C4-2B (cell line): ENCODE measurements at regions not wholly inside any gene's neighbourhood (a gene's known extent, or its start where the extent isn't known, plus 50 kb on each side); places are given as distances from the start of the nearest gene placed in this dataset.
"Not testable (repeated sequence)": the region's sequence is repeated elsewhere in the genome, so short reads cannot be mapped to it uniquely, and the experiment has no call there.

ENCODE experiments used
- H3K27ac ChIP-seq: fragments of 450-650 bp; 2 replicates; pipeline ENCODE4 v1.5.1; 2017
- CTCF ChIP-seq: fragments of 450-650 bp; conservative IDR thresholded peaks from 2 replicates; pipeline ENCODE4 v1.5.1; 2017; ENCODE audit warnings: mild to moderate bottlenecking
- ZFX ChIP-seq: fragments of 450-650 bp; IDR thresholded peaks from 2 replicates; pipeline ENCODE4 v1.6.1; 2017

- no peak overlapping the region for H3K27ac ChIP-seq
- TF ChIP-seq CTCF = no peak
These were observed 323.2 kb upstream of the CCNH start for GRCh38 chr5:87735923-87736322.

DNA sequence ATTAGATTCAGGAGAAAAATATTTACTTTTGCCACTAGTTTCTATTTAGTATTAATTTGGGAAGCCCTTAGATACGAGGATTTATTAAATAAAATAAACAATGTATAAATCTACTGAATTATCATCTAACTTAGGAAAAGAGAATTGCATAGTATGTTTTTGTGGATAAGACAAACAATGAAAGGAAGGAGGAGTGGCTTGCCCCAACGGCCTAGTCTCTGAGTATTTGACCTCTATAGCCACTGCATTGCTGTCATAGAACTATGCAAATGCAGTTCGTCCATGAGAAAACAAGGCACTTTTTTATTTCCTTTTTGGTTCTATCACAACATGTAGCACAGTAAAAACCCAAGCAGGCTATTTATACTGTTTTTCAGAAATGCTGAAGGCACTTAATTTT is 321.2 kb upstream of the CCNH start:
- no peak overlapping the region for H3K27ac ChIP-seq
- no peak for TF ChIP-seq CTCF
- no peak for TF ChIP-seq ZFX

DNA sequence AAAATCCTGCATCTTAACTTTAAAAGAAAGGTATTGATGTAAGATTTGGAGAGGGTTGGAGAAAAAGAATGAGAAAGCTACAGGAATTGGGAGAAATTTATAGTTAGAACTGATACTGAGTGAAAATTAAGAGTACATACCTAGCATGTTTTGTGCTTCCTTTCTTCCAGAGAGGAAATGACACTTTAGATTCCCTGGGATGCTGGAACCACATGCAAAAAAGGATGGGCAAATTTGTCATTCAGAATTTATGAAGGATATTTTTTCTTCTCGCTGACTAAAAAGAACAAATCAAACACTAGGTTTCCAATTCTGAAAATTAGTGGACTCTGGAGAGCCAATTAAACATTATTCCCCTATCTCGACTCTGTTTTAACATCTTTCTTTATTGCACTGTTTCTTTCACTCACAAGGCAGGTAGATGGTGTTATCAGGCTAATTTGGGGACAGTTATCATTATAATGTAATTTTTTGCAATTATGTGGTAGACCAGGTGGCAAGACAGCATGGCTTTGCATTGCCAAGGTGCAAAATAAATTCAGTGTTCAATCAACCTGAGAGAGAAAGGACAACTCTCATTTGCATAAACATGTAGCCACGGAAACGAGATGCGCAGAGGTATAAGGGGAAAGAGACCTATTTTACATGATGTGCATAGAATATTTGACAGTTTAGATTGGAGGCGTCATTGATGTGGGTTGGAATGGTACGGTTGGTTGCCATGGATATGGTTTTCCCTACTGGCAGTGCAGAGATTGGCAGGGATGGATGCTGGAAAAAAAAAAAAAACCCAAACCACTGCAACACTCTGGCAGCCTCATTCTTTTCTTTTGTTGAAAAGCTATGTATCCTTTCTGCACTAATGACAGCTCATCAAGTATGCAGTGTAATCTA is 320.4 kb upstream of the CCNH start:
- H3K27ac ChIP-seq = no peak overlapping the region
- TF ChIP-seq CTCF = no peak
- no peak for TF ChIP-seq ZFX

GRCh38 chr5:87729781-87730180 is 317.1 kb upstream of the CCNH start:
- H3K27ac ChIP-seq = no peak overlapping the region
- no peak for TF ChIP-seq ZFX
- TF ChIP-seq CTCF = no peak

GRCh38 chr5:87722286-87722685 is 309.6 kb upstream of the CCNH start:
- no peak for TF ChIP-seq ZFX
- no peak for TF ChIP-seq CTCF
- H3K27ac ChIP-seq = no peak overlapping the region

DNA sequence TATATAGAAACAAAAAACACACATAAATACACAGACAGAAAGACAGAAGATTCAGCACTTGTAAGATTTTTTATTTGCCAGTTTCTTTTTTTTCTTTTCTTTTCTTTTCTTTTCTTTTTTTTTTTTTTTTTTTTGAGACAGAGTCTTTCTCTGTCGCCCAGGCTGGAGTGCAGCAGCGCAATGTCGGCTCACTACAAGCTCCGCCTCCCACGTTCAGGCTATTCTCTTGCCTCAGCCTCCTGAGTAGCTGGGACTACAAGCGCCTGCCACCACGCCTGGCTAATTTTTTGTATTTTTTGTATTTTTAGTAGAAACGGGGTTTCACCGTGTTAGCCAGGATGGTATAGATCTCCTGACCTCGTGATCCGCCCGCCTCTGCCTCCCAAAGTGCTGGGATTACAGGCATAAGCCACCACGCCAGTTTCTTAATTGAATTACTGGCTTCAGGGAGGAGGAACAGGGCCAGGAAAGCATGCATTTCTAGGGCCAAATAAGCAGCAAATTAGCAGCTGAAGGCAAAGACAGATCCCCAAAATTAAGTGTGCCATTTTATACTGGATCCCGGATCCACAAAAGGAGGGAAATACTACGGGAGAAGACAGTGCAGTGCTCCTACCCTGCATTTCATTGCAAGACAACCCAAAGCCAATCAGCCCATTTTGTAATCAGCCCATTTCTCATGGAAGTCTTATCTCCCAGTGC is 305.6 kb upstream of the CCNH start:
- not testable (repeated sequence) for H3K27ac ChIP-seq

DNA sequence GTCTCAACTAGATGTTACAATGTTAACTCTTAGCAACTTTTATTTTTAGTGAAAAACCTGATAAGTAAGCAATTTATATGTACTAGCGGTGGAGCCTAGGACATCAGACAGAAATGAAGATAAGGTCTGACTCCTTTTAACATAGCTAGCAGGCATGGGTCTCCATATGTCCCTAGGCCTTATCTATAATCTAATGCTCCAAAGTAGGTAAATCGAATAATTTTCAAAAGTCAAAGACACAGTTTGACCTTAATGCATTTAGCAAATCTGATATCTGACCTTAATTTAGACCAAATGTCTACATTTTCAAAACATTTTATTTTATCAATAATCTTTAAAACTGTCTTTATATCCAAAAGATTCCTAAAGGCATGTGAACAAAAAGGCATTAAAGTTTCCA is 305.0 kb upstream of the CCNH start:
- TF ChIP-seq ZFX (no peak), CTCF (no peak)
- H3K27ac ChIP-seq = no peak overlapping the region

DNA sequence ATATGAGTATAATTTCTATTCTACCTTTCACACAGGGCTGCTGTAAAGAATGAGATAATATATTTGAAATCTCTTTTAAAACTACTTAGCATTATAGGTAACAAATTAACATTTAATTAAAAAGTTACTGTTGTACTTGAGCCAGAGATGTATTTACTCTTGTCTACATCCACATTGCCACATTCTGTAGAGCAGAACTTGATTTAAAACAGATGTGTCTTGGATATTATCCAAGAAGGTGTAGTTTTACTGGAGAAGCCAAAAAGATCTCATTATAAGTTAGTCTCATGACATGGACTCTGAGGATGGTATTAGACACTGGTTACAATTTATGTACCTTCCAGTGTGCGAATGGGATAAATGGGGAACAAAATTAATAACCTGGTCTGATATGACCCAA is 293.1 kb upstream of the CCNH start:
- TF ChIP-seq ZFX (no peak), CTCF (no peak)
- H3K27ac ChIP-seq = no peak overlapping the region
